OCI-LY7 (cell line): ENCODE measurements at regions not wholly inside any gene's neighbourhood (a gene's known extent, or its start where the extent isn't known, plus 50 kb on each side); places are given as distances from the start of the nearest gene placed in this dataset.

ENCODE experiments used
- BruUV-seq: library from RNA; stranded (reverse); fragments of 400-500 nt; replicated peaks from 2 replicates; lab custom pipeline; 2021; lab: Mats Ljungman, UMichigan
- CTCF ChIA-PET: fragments of 300-600 bp; sonication (Branson Sonifier 250); formaldehyde crosslinking; loops from one replicate; lab custom pipeline; 2022; ENCODE audit warnings: antibody characterized with exemption; ENCODE audit not compliant: unreplicated experiment; lab: Charles Lee
- POLR2A ChIA-PET: fragments of 300-600 bp; sonication (Branson Sonifier 250); formaldehyde crosslinking; loops from one replicate; lab custom pipeline; 2022; ENCODE audit warnings: antibody characterized with exemption; lab: Charles Lee
- DNase-seq: peaks from one replicate; pipeline ENCODE4 v3.0.0-alpha.2; 2015; ENCODE audit warnings: low spot score
- H2AFZ ChIP-seq: fragments of 200-600 bp; sonication (generic), shearing (Covaris generic); 2 replicates; pipeline ENCODE4 v1.6.1; 2014; ENCODE audit warnings: mild to moderate bottlenecking, antibody characterized with exemption, low read length, moderate library complexity
- H3K27ac ChIP-seq: fragments of 200-600 bp; sonication (generic); 2 replicates; pipeline ENCODE4 v1.5.1; 2014; ENCODE audit warnings: mixed run types, low read depth, mild to moderate bottlenecking, moderate library complexity, low read length, inconsistent platforms; ENCODE audit not compliant: poor library complexity, severe bottlenecking
- H3K36me3 ChIP-seq: fragments of 200-600 bp; sonication (generic); 2 replicates; pipeline ENCODE4 v1.6.1; 2014; ENCODE audit warnings: mild to moderate bottlenecking, antibody characterized with exemption, low read length, moderate library complexity, mixed read lengths; ENCODE audit not compliant: insufficient read depth
- H3K4me1 ChIP-seq: fragments of 200-600 bp; sonication (generic); 2 replicates; pipeline ENCODE4 v1.5.1; 2014; ENCODE audit warnings: mild to moderate bottlenecking, low read length; ENCODE audit not compliant: insufficient read depth, poor library complexity, severe bottlenecking
- H3K4me2 ChIP-seq: fragments of 200-600 bp; sonication (generic); 2 replicates; pipeline ENCODE4 v1.6.1; 2014; ENCODE audit warnings: mild to moderate bottlenecking, low read length
- H3K4me3 ChIP-seq: fragments of 200-600 bp; sonication (generic); 2 replicates; pipeline ENCODE4 v1.5.1; 2014; ENCODE audit warnings: mild to moderate bottlenecking, low read depth, low read length; ENCODE audit not compliant: poor library complexity, severe bottlenecking
- H3K79me2 ChIP-seq: fragments of 200-600 bp; sonication (generic); 2 replicates; pipeline ENCODE4 v1.6.1; 2016; ENCODE audit warnings: low read depth, mild to moderate bottlenecking, low read length, moderate library complexity, mixed read lengths; ENCODE audit not compliant: insufficient read depth
- H3K9me2 ChIP-seq: fragments of 200-600 bp; sonication (generic); 2 replicates; pipeline ENCODE4 v1.6.1; 2016; ENCODE audit warnings: mild to moderate bottlenecking, low read length, mixed read lengths; ENCODE audit not compliant: insufficient read depth
- H3K9me3 ChIP-seq: fragments of 200-600 bp; sonication (generic); 2 replicates; pipeline ENCODE4 v1.6.1; 2014; ENCODE audit warnings: mild to moderate bottlenecking, mixed run types, low read length, mixed read lengths
- H4K20me1 ChIP-seq: fragments of 200-600 bp; sonication (generic); 2 replicates; pipeline ENCODE4 v1.6.1; 2014; ENCODE audit warnings: mild to moderate bottlenecking, antibody characterized with exemption, low read length, moderate library complexity, mixed read lengths; ENCODE audit not compliant: insufficient read depth
- CTCF ChIP-seq: fragments of 200-600 bp; sonication (generic); conservative IDR thresholded peaks from 2 replicates; pipeline ENCODE4 v1.5.1; 2014; ENCODE audit warnings: mild to moderate bottlenecking, antibody characterized with exemption, low read length, moderate library complexity, mixed read lengths
- EZH2phosphoT487 ChIP-seq: fragments of 200-600 bp; sonication (generic); IDR thresholded peaks from 2 replicates; pipeline ENCODE4 v1.6.1; 2018; ENCODE audit warnings: low read depth, borderline replicate concordance, mild to moderate bottlenecking, mixed run types, antibody characterized with exemption, low read length, moderate library complexity, mixed read lengths
- intact Hi-C: fragments of 100-400 bp; cut with micrococcal nuclease; formaldehyde crosslinking; loops from one replicate; pipeline ENCODE4 v1.10.0; 2022; ENCODE audit not compliant: unreplicated experiment

GRCh38 chr13:33953781-33954180, 135.8 kb downstream of the RFC3 start:
- H3K4me1 ChIP-seq: peaks cover under 1% of the 10 kb centered on the region
- H3K4me3 ChIP-seq: no peak overlapping the region
- TF ChIP-seq EZH2phosphoT487 (no peak), CTCF (no peak)
- H3K36me3 ChIP-seq: no peaks in the 10 kb centered on the region
- H3K9me3 ChIP-seq: no peaks in the 10 kb centered on the region; the same call in 1 of the 2 replicates
- ChIA-PET CTCF (no interaction called here), POLR2A (interaction anchor here (1.0 to 1.4 kb wide), 2 partner anchors 20 to 84 kb away, joined by 3 read pairs; no protein-coding TSS in a partner anchor)
- no peak overlapping the region for H3K27ac ChIP-seq
- intact Hi-C loops: no loop called here
- no peak overlapping the region for H3K4me2 ChIP-seq
- BruUV-seq: no TSS peak
- no peak overlapping the region for H2AFZ ChIP-seq
- no peaks in the 10 kb centered on the region for H3K79me2 ChIP-seq
- H3K9me2 ChIP-seq: no peaks in the 10 kb centered on the region
- no peaks in the 10 kb centered on the region for H4K20me1 ChIP-seq
- no peak for DNase-seq

- Histone ChIP-seq H3K9me2 (no peaks in the 10 kb centered on the region), H2AFZ (no peak overlapping the region), H3K4me2 (no peak overlapping the region), H3K9me3 (no peaks in the 10 kb centered on the region), H3K36me3 (no peaks in the 10 kb centered on the region), H3K79me2 (no peaks in the 10 kb centered on the region), H3K4me1 (peaks cover 3% of the 10 kb centered on the region), H3K4me3 (no peak overlapping the region), H3K27ac (no peak overlapping the region), H4K20me1 (no peaks in the 10 kb centered on the region)
- intact Hi-C loops: no loop called here
- no peak for TF ChIP-seq EZH2phosphoT487
- no peak for TF ChIP-seq CTCF
- no TSS peak for BruUV-seq
- ChIA-PET POLR2A (no interaction called here), CTCF (no interaction called here)
- no peak for DNase-seq
These were observed 138.4 kb downstream of the RFC3 start for GRCh38 chr13:33956346-33956745.

DNA sequence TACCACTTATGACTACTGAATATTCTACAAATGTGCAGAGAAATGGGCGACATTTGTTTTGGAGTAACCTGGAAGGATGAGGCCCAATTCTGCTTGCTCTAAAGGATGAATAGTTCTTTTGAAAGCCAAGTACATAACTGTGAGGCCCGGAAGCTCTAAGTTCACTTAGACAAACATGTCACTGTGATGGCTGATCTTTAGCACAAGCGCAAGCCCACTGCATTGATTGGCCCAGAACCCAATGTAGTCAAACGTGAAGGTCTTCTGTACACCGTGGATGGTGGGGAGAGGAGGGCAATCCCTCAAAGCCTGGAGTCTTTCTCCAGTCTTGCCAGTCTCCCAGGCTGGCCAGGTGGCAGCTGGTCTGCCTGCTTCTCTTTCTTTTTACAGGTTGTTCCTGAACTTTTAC, 139.6 kb downstream of the RFC3 start:
- no peak overlapping the region for H3K4me3 ChIP-seq
- peaks cover 3% of the 10 kb centered on the region for H3K4me1 ChIP-seq
- CTCF ChIA-PET: no interaction called here
- intact Hi-C loops: no loop called here
- no peaks in the 10 kb centered on the region for H3K9me3 ChIP-seq
- BruUV-seq: no TSS peak
- no peak overlapping the region for H3K27ac ChIP-seq
- H3K79me2 ChIP-seq: no peaks in the 10 kb centered on the region
- no peak overlapping the region for H3K4me2 ChIP-seq
- H2AFZ ChIP-seq: no peak overlapping the region
- TF ChIP-seq EZH2phosphoT487 (no peak), CTCF (no peak)
- H3K36me3 ChIP-seq: no peaks in the 10 kb centered on the region
- no peaks in the 10 kb centered on the region for H4K20me1 ChIP-seq
- POLR2A ChIA-PET: no interaction called here
- no peak for DNase-seq
- no peaks in the 10 kb centered on the region for H3K9me2 ChIP-seq
